WTC11 (cell line): ENCODE measurements at regions not wholly inside any gene's neighbourhood (a gene's known extent, or its start where the extent isn't known, plus 50 kb on each side); places are given as distances from the start of the nearest gene placed in this dataset.

Experiments used
- ATAC-seq: fragments of 200-7000 bp; cut with Tn5 transposase; 2 replicates; pipeline ENCODE4 v1.10.0; 2021; ENCODE audit warnings: mild to moderate bottlenecking, moderate library complexity
- CTCF ChIA-PET: fragments of 300-600 bp; sonication (Branson Sonifier 250); formaldehyde crosslinking; loops from one replicate; lab custom pipeline; 2021; ENCODE audit warnings: antibody characterized with exemption; lab: Charles Lee
- POLR2A ChIA-PET: fragments of 350-600 bp; sonication (Branson Sonifier 250); formaldehyde crosslinking; loops from one replicate; lab custom pipeline; 2021; ENCODE audit warnings: antibody characterized with exemption; lab: Charles Lee
- DNase-seq: peaks from one replicate; pipeline ENCODE4 v3.0.0; 2021; ENCODE audit warnings: low spot score
- H3K27ac Mint-ChIP-seq: 2 replicates; pipeline ENCODE4 v1.8.0; 2021; ENCODE audit warnings: mixed read lengths
- H3K27me3 Mint-ChIP-seq: 2 replicates; pipeline ENCODE4 v1.8.0; 2021; ENCODE audit warnings: low read depth, mild to moderate bottlenecking, moderate library complexity, mixed read lengths
- H3K36me3 Mint-ChIP-seq: 2 replicates; pipeline ENCODE4 v1.8.0; 2021; ENCODE audit warnings: mixed read lengths
- H3K4me1 Mint-ChIP-seq: 2 replicates; pipeline ENCODE4 v1.8.0; 2022; ENCODE audit warnings: mixed read lengths
- H3K4me3 Mint-ChIP-seq: 2 replicates; pipeline ENCODE4 v1.8.0; 2021; ENCODE audit warnings: mild to moderate bottlenecking, moderate library complexity, mixed read lengths
- H3K9me3 Mint-ChIP-seq: 2 replicates; pipeline ENCODE4 v1.8.0; 2021; ENCODE audit warnings: mixed read lengths
- AR ChIP-seq: fragments of 250-450 bp; sonication (Bioruptor Pico); IDR thresholded peaks from 2 replicates; pipeline ENCODE4 v1.9.0; 2021; ENCODE audit warnings: mild to moderate bottlenecking
- ATF6 ChIP-seq: sonication (generic); formaldehyde crosslinking; IDR thresholded peaks from 2 replicates; pipeline ENCODE4 v1.8.1; 2023; ENCODE audit warnings: mild to moderate bottlenecking, missing genetic modification reagents
- CREM ChIP-seq: sonication (generic); formaldehyde crosslinking; IDR thresholded peaks from 2 replicates; pipeline ENCODE4 v1.8.1; 2022; ENCODE audit warnings: mild to moderate bottlenecking, missing genetic modification reagents, moderate library complexity
- E2F4 ChIP-seq: sonication (generic); formaldehyde crosslinking; IDR thresholded peaks from 2 replicates; pipeline ENCODE4 v1.8.1; 2022; ENCODE audit warnings: low read depth, mild to moderate bottlenecking, moderate library complexity, missing genetic modification reagents, borderline replicate concordance
- FOXJ3 ChIP-seq: sonication (generic); formaldehyde crosslinking; IDR thresholded peaks from 2 replicates; pipeline ENCODE4 v1.9.0; 2021; ENCODE audit warnings: missing genetic modification reagents, mild to moderate bottlenecking, borderline replicate concordance
- GABPB1 ChIP-seq: sonication (generic); formaldehyde crosslinking; IDR thresholded peaks from 2 replicates; pipeline ENCODE4 v1.8.1; 2023; ENCODE audit warnings: mild to moderate bottlenecking, missing genetic modification reagents
- GRHL2 ChIP-seq: fragments of 250-450 bp; sonication (Bioruptor Pico); IDR thresholded peaks from 2 replicates; pipeline ENCODE4 v1.8.0; 2022; ENCODE audit warnings: mild to moderate bottlenecking, moderate library complexity; ENCODE audit not compliant: insufficient replicate concordance, severe bottlenecking
- IRF2 ChIP-seq: sonication (generic); formaldehyde crosslinking; IDR thresholded peaks from 2 replicates; pipeline ENCODE4 v1.8.0; 2022; ENCODE audit warnings: low read depth, missing genetic modification reagents, borderline replicate concordance
- MAX ChIP-seq: sonication (generic); formaldehyde crosslinking; IDR thresholded peaks from 2 replicates; pipeline ENCODE4 v1.8.0; 2022; ENCODE audit warnings: mild to moderate bottlenecking, missing genetic modification reagents
- NR1H2 ChIP-seq: sonication (generic); formaldehyde crosslinking; IDR thresholded peaks from 2 replicates; pipeline ENCODE4 v1.9.0; 2021; ENCODE audit warnings: mild to moderate bottlenecking, moderate library complexity, missing genetic modification reagents
- NR3C1 ChIP-seq: sonication (generic); formaldehyde crosslinking; conservative IDR thresholded peaks from 2 replicates; pipeline ENCODE4 v1.8.1; 2023; ENCODE audit warnings: low read depth, mild to moderate bottlenecking, missing genetic modification reagents
- TEAD4 ChIP-seq: sonication (generic); formaldehyde crosslinking; IDR thresholded peaks from 2 replicates; pipeline ENCODE4 v1.8.0; 2022; ENCODE audit warnings: mild to moderate bottlenecking, missing genetic modification reagents
- USF1 ChIP-seq: sonication (generic); formaldehyde crosslinking; IDR thresholded peaks from 2 replicates; pipeline ENCODE4 v1.8.0; 2022; ENCODE audit warnings: mild to moderate bottlenecking, missing genetic modification reagents
- USF2 ChIP-seq: sonication (generic); formaldehyde crosslinking; IDR thresholded peaks from 2 replicates; pipeline ENCODE4 v1.8.1; 2023; ENCODE audit warnings: mild to moderate bottlenecking, missing genetic modification reagents, moderate library complexity
- ZNF121 ChIP-seq: sonication (generic); formaldehyde crosslinking; IDR thresholded peaks from 2 replicates; pipeline ENCODE4 v1.8.0; 2023; ENCODE audit warnings: missing genetic modification reagents
- ZNF263 ChIP-seq: sonication (generic); formaldehyde crosslinking; IDR thresholded peaks from 2 replicates; pipeline ENCODE4 v1.8.1; 2022; ENCODE audit warnings: low read depth, mild to moderate bottlenecking, moderate library complexity, missing genetic modification reagents

- no peak overlapping the region for H3K27ac Mint-ChIP-seq
- no peaks in the 10 kb centered on the region for H3K4me1 Mint-ChIP-seq
- TF ChIP-seq USF1 = no peak
- no peak for TF ChIP-seq GRHL2 (CRISPR knock-in tag)
- TF ChIP-seq NR3C1 (CRISPR knock-in tag) = no peak
- TF ChIP-seq E2F4 = no peak
- no peak for TF ChIP-seq ATF6
- DNase-seq (no peak), ATAC-seq (peak; percentile 90)
- no peak overlapping the region for H3K4me3 Mint-ChIP-seq
- H3K36me3 Mint-ChIP-seq = no peaks in the 10 kb centered on the region
- POLR2A ChIA-PET = no interaction called here
- CTCF ChIA-PET = no interaction called here
- H3K27me3 Mint-ChIP-seq = no peaks in the 10 kb centered on the region
- 0 out of 2 replicates have a peak, but pooled peaks cover 4% of the 10 kb centered on the region for H3K9me3 Mint-ChIP-seq
Observed at GRCh38 chr13:82294226-82294625, 1588.0 kb downstream of the SLITRK1 start.

- no peaks in the 10 kb centered on the region for H3K4me1 Mint-ChIP-seq
- ChIA-PET POLR2A (no interaction called here), CTCF (no interaction called here)
- no peaks in the 10 kb centered on the region for H3K27me3 Mint-ChIP-seq
- peaks cover 7% of the 10 kb centered on the region for H3K9me3 Mint-ChIP-seq
- peaks cover 2% of the 10 kb centered on the region; the same call in 1 of the 2 replicates for H3K36me3 Mint-ChIP-seq
- TF ChIP-seq NR1H2 (CRISPR knock-in tag) = no peak
- no peak for TF ChIP-seq ZNF263 (CRISPR knock-in tag)
- TF ChIP-seq ATF6 = no peak
- no peak for TF ChIP-seq MAX
- no peak for TF ChIP-seq TEAD4 (CRISPR knock-in tag)
- no peak for TF ChIP-seq AR (CRISPR knock-in tag)
- no peak for TF ChIP-seq ZNF121
- no peak for DNase-seq
- no peak overlapping the region for H3K4me3 Mint-ChIP-seq
- no peak overlapping the region for H3K27ac Mint-ChIP-seq
- no peak for ATAC-seq
Observed at GRCh38 chr13:82292334-82292733, 1589.9 kb downstream of the SLITRK1 start.

- no peaks in the 10 kb centered on the region for H3K27me3 Mint-ChIP-seq
- ATAC-seq = no peak
- TF ChIP-seq USF2 (no peak), CREM (CRISPR knock-in tag) (no peak), GABPB1 (CRISPR knock-in tag) (no peak), IRF2 (CRISPR knock-in tag) (no peak), FOXJ3 (CRISPR knock-in tag) (no peak)
- TF ChIP-seq, all 79 proteins: peak for 0
- Mint-ChIP-seq H3K27ac (no peak overlapping the region), H3K36me3 (peaks cover 2% of the 10 kb centered on the region; the same call in 1 of the 2 replicates), H3K9me3 (peaks cover 7% of the 10 kb centered on the region), H3K4me1 (no peaks in the 10 kb centered on the region), H3K4me3 (no peak overlapping the region)
- DNase-seq = no peak
- ChIA-PET CTCF (no interaction called here), POLR2A (no interaction called here)
Observed at GRCh38 chr13:82291852-82292251, 1590.4 kb downstream of the SLITRK1 start.
